HG03521 (cell line): ENCODE measurements at regions not wholly inside any gene's neighbourhood (a gene's known extent, or its start where the extent isn't known, plus 50 kb on each side); places are given as distances from the start of the nearest gene placed in this dataset.

Source experiments
- ATAC-seq: cut with Tn5 transposase; IDR thresholded peaks from one replicate; pipeline ENCODE4 v1.9.1; 2021; ENCODE audit warnings: mild to moderate bottlenecking, moderate library complexity; ENCODE audit not compliant: unreplicated experiment

- no peak for ATAC-seq
Observed at GRCh38 chr2:120863146-120863545, 127.5 kb downstream of the GLI2 start.

- ATAC-seq = no peak
Observed at GRCh38 chr2:120863661-120864320, 128.1 kb downstream of the GLI2 start.

DNA sequence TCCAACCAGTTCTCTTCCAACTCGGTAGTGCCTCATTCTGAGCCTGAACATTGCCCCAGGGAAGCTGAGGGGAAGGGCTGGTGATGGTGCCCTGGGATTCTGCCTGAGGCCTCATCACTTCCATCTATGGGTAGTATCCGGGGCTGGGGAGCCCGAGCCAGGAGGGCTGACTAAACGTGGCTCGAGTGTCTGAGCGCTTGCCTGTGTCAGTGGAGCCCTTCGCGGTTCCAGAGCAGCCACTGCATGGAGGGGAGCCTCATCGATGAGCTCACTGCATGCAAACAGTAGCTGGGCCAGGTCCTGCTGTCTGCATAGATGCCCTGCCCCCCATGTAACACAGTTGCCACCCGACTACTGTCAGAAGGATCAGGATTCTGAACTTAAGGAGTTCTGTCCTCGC lies 129.3 kb downstream of the GLI2 start:
- ATAC-seq = no peak

GRCh38 chr2:120865656-120866055 lies 130.0 kb downstream of the GLI2 start:
- ATAC-seq = no peak

DNA sequence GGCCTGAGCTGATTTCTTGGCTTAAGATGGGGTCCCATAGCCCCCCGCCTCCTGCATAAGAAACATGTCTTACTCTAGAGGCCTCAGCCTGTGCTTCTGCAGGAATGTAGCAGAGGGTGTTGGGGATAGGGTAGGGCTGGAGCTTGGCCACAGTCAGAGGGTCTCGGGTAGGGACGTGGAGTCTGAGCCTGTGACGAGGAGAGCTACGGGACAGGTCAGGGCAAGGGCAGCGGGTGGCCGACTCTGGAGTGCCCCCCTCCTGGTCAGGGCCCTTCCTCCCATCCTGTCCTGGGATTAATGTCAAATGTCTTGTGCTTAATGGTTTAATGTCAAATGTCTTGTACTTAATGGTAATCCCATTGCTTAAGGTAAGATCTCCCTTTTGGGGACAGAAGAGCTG lies 130.4 kb downstream of the GLI2 start:
- no peak for ATAC-seq

DNA sequence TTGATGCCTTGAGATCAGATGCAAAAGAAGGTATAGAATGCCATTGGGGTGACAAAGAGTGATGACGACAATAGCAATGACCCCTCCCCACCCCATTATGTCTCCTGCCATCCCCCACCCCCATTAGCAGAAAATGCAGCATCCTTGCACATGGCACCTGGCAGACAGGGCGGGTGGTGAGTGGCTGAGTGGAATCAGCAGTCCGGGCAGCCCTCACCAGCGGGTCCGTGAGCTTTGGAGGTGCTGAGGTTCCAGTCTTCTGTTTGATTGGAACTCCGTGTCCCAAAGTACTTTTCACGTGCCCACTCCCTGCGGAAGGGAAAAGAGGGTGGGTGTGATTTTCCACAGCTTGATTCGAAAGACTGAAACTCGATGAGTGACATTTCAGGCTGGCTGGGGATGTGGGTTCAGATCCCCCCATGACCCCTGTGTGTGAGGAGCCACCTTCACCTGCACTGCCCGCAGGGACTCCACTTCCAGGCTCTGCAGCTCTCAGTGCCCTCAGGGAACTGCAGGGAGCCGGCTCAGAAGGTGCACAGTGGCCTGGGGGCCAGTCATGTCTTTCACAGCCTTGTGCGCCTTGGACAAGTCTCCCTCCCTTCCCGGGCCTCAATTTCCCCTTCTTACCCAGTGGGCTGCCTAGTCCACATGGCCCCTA lies 130.9 kb downstream of the GLI2 start:
- no peak for ATAC-seq

DNA sequence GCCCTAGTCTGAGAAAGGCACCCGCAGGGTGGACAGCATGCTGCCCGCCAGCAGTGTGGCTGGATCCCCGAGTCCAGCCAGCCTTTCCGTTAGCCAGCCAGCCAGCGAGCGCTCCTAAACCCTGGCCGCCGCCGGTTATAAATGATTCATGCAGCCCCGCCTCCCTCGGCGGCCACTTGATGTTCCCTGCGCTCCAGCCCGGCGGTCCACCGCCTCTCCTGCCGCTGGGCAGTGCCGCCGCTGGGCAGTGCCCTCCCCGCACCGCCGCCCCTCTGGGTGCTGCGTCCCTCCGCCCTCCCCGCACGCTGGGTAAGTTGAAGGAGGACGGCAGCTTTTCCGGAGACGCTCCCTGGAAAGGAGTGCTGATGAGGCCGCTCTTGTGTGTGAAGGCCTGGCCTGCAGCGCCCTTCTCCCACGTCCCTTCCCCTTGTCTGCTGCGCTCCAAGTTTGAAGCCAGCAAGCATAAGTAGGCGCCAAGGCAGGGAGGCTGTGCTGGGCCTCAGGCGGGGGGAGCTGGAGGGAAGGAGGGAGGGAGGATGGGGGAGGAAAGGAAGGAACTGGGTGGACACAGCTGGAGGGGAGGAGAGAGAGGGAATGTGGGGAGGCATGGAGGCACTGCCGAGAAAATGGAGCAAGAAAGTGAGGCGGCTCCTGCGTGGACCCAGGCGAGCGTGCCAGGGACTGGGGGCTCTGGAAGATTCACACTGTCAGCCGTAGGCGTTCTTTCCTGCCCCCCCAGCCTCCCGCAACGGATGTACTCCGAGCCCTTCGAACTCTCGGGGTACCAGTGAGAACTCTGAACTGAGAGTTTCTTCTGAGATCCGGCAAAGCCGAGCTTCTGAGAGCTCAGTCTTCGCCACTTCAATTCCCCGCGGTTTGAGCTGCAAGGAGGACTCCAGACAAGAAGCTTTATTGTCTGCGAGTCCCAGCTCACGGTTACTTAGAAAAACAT lies 131.9 kb downstream of the GLI2 start:
- ATAC-seq = no peak

DNA sequence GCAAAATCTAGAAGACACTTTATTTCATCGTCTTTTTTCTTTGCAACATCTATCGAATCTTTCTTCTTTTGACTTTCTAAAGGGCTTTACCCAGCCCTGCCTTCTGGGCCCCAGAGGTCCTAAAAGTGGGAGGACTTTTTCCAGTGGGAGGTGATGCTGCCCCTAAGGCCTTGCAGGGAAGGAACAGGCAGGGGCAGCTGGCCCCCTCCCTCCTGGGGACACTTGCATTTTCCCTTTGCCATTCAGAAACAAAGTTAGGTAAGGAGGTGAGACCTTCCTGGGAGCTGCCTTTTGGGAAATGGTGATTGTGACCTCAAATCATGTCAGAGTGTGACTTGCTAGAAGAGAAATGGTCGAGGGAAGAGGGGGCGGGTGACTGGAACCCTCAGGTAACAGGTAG lies 132.7 kb downstream of the GLI2 start:
- no peak for ATAC-seq

DNA sequence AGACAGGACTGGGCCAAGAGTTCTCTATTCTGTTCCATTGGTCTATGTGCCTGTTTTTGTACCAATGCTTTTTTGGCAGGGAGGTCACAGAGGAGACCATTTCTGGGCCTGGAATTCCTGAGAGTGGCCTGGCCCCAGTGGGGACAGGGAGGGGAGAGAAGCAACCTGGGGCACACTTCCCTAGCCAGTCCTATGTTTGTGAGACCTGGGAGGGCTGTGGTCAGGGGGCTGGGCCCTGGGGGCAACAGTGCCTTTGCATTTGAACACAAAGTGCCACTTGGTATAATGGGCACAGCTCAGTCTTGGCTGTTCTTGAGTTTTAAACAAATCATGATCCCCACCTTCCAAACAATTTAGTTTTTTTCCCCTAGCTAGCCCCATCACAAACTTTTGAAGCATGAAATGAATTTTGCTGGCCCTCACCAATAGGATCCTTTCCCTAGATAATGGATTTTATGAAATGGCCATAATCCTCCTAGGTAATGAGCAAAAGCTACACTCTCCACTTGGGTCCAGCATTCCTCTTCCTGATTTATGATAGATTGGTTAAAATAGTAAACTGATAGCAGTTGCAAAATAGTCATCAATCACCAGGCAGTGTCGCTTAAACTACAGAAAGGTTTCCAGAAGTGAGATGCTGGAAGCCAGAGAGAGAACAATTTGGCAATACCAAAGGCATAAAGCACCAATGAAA lies 133.5 kb downstream of the GLI2 start:
- no peak for ATAC-seq

- no peak for ATAC-seq
Observed at GRCh38 chr2:120869730-120870466, 134.2 kb downstream of the GLI2 start.

DNA sequence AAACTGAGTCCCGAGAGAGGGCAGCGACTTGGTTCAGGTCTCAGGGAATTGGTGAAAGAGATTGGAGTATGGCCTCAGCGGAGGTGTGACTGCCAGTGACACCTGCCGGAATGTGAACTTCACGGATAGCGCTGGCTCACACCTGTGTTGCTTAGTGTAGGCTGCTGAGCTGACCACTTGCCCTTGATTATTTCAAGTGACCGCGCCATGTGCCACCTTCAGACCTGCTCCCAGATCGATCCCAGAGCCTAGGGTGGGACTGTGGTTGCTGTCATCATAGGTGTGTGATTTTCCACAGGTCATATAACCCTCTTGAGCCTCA lies 134.8 kb downstream of the GLI2 start:
- no peak for ATAC-seq

DNA sequence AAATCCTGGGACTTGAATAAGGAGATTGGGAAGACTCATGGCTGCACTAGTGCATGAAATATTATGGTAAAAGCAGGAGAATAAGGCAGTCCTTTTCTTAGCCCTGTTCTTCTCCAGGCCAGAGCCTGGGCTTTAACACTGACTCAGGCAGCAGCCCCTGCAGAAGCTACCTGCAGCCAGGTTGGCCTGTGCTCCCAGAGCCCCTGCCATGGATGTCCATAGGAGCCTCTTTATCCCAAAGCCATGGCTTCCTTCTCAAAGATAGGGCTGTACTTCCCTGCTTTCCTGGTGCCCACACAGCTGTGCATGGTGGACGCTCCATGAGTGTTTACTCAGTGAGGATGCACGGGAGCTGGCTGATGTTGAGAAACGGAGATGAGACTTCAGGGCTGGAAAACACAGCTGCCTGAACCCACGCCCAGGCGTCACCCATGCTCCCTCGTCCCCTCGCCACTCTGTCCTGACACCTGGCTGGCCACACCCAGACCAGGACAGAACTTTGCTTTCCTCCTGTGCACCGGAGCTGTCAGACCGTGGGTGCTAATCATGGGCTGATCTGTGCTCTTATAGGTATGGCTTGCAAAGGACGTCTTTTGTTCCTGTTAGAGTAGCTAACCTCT lies 135.5 kb downstream of the GLI2 start:
- ATAC-seq = no peak

GRCh38 chr2:120871881-120872620 lies 136.4 kb downstream of the GLI2 start:
- ATAC-seq = no peak

GRCh38 chr2:120873958-120874887 lies 138.6 kb downstream of the GLI2 start:
- no peak for ATAC-seq

DNA sequence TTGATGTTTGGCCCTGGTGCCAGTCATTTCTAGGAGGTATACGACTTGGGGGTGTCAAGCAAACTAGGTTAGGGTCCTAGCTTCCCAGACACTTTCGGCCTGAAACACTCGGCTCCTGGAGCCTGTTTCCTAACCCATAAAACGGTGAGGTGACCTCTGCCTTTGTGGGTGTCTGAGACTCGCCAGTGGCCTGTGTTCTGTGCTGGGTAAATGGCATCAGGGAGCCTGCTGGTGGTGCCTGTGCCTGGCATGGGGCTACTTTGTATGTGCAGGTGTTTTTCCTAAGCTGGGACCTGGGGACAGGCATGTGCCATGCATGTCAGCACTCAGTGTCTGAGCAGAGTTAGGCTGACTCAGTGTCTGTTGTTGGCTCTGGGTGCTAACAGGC lies 139.2 kb downstream of the GLI2 start:
- ATAC-seq = no peak

DNA sequence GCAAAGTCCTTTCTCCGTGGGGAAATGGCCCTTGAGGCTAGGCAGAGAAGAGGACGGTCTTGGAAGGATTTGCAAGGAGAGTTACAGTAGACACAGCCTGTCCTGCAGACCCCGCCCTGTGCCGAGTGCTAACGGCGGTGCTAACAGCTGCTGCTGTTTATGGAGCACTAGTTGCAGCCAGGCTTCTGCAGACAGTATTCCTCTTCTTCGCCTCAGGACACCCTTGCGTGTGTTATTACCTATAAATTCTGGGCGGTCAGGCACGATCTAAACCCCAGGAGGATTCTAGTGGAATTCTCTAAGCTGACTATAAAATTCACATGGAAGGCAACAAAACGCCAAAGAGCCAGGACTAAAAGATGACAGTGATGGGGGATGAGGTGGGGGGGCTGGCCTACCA lies 139.8 kb downstream of the GLI2 start:
- ATAC-seq = no peak

- no peak for ATAC-seq
Observed at GRCh38 chr2:120876526-120877280, 141.0 kb downstream of the GLI2 start.

GRCh38 chr2:120877409-120877808 lies 141.7 kb downstream of the GLI2 start:
- no peak for ATAC-seq
